T-helper 17 cell (primary cell): ENCODE measurements at regions not wholly inside any gene's neighbourhood (a gene's known extent, or its start where the extent isn't known, plus 50 kb on each side); places are given as distances from the start of the nearest gene placed in this dataset.

Experiments used
- ATAC-seq: fragments of 150-1000 bp; cut with Tn5 transposase; 2 replicates; pipeline ENCODE4 v1.10.0; 2021; ENCODE audit warnings: mild to moderate bottlenecking, moderate library complexity
- DNase-seq, 3 donors: peaks; one replicate each; pipeline versions ENCODE4 v3.0.0 to v3.0.0-alpha.2; 2020 to 2021
- H3K9me3 ChIP-seq: one replicate; pipeline ENCODE4 v1.7.0; 2013; ENCODE audit warnings: low read length, mild to moderate bottlenecking; ENCODE audit not compliant: control insufficient read depth, poor library complexity, severe bottlenecking
- H3K27ac Mint-ChIP-seq: one replicate; pipeline ENCODE4 v1.8.0; 2022; ENCODE audit warnings: mild to moderate bottlenecking, moderate library complexity, mixed read lengths
- H3K27me3 Mint-ChIP-seq: one replicate; pipeline ENCODE4 v1.8.0; 2022; ENCODE audit warnings: mixed read lengths
- H3K36me3 Mint-ChIP-seq: one replicate; pipeline ENCODE4 v1.8.0; 2022; ENCODE audit warnings: low read depth, mixed read lengths
- H3K4me1 Mint-ChIP-seq: one replicate; pipeline ENCODE4 v1.8.0; 2022; ENCODE audit warnings: mild to moderate bottlenecking, mixed read lengths
- H3K4me3 Mint-ChIP-seq: one replicate; pipeline ENCODE4 v1.8.0; 2022; ENCODE audit warnings: mild to moderate bottlenecking, moderate library complexity, mixed read lengths

GRCh38 chr9:18036422-18037187 lies 437.3 kb upstream of the ADAMTSL1 start:
- Mint-ChIP-seq H3K27me3 (no peaks in the 10 kb centered on the region), H3K36me3 (no peaks in the 10 kb centered on the region), H3K4me3 (no peak overlapping the region), H3K4me1 (no peaks in the 10 kb centered on the region), H3K27ac (no peak overlapping the region)
- no peak for ATAC-seq
- DNase-seq: no peak
- H3K9me3 ChIP-seq: no peaks in the 10 kb centered on the region

GRCh38 chr9:18037981-18038380 lies 436.0 kb upstream of the ADAMTSL1 start:
- H3K27ac Mint-ChIP-seq: no peak overlapping the region
- no peak for ATAC-seq
- H3K4me3 Mint-ChIP-seq: no peak overlapping the region
- H3K36me3 Mint-ChIP-seq: no peaks in the 10 kb centered on the region
- no peaks in the 10 kb centered on the region for H3K27me3 Mint-ChIP-seq
- H3K9me3 ChIP-seq: no peaks in the 10 kb centered on the region
- no peak for DNase-seq
- H3K4me1 Mint-ChIP-seq: no peaks in the 10 kb centered on the region

DNA sequence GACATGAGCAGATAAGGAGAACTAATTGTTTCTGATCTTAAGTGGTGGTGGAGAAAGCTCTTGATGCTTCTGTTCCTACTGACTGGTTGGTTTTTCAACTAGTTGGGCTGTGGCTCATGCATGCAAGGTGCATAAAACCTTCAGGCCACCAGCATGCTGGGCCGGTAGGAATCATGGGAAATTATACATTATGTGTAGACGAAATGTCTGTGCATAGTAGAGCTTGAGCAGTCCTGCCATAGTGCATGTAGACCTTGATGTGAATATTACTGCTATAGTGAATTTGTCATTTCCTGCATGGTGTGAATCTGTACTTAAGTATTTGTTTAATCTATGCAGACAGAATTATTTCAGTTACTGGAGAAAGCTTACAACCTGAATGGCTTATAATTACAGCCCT lies 433.6 kb upstream of the ADAMTSL1 start:
- H3K9me3 ChIP-seq: no peaks in the 10 kb centered on the region
- Mint-ChIP-seq H3K27me3 (no peaks in the 10 kb centered on the region), H3K36me3 (no peaks in the 10 kb centered on the region), H3K27ac (no peak overlapping the region), H3K4me3 (no peak overlapping the region), H3K4me1 (no peaks in the 10 kb centered on the region)
- no peak for ATAC-seq
- no peak for DNase-seq

DNA sequence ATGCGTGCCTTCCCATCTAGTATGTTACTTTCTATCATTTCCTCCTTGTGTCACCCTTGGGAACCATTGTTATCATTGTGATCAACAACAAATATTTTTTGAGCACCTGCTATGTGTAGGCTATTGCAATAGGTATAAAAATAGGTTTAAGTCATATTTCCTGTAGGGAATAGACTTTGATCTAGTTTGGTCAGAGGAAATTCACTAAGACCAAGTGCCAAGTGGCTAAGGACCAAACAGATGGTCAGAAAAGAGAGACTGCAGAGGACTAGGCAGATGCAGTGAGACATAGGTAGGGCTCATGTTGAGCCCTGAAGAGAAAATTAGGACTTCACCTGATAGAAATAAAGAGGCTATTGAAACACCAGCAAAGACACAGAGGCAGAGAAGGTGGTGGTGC lies 430.0 kb upstream of the ADAMTSL1 start:
- no peaks in the 10 kb centered on the region for H3K36me3 Mint-ChIP-seq
- ATAC-seq (no peak), DNase-seq (no peak)
- H3K27ac Mint-ChIP-seq: no peak overlapping the region
- H3K4me3 Mint-ChIP-seq: no peak overlapping the region
- no peaks in the 10 kb centered on the region for H3K9me3 ChIP-seq
- no peaks in the 10 kb centered on the region for H3K4me1 Mint-ChIP-seq
- no peaks in the 10 kb centered on the region for H3K27me3 Mint-ChIP-seq

DNA sequence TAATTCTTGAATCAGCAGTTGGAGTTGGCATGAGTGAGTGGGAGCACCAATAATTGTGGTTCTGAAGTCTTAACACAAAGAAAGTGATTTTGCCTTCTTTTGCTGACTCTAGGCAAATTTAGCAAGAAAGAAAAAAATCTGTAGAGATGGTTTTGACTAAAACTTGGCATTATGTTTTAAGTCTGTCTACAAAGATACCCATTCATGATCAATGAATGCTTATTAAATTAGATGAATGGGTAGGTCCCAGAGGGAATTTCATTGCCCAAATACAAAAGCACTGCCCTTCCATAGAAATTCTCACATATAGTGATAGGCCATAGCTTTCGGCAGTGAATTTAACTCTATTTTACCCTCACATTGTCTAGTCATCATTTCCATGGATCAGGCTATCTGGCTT lies 428.6 kb upstream of the ADAMTSL1 start:
- no peaks in the 10 kb centered on the region for H3K4me1 Mint-ChIP-seq
- ATAC-seq (no peak), DNase-seq (no peak)
- no peak overlapping the region for H3K27ac Mint-ChIP-seq
- no peak overlapping the region for H3K4me3 Mint-ChIP-seq
- H3K36me3 Mint-ChIP-seq: no peaks in the 10 kb centered on the region
- H3K9me3 ChIP-seq: no peaks in the 10 kb centered on the region
- no peaks in the 10 kb centered on the region for H3K27me3 Mint-ChIP-seq

GRCh38 chr9:18046068-18046467 lies 427.9 kb upstream of the ADAMTSL1 start:
- no peak for ATAC-seq
- no peaks in the 10 kb centered on the region for H3K4me1 Mint-ChIP-seq
- no peaks in the 10 kb centered on the region for H3K36me3 Mint-ChIP-seq

GRCh38 chr9:18051638-18052037 lies 422.3 kb upstream of the ADAMTSL1 start:
- Mint-ChIP-seq H3K27me3 (no peaks in the 10 kb centered on the region), H3K27ac (no peak overlapping the region), H3K4me3 (no peak overlapping the region), H3K4me1 (no peaks in the 10 kb centered on the region), H3K36me3 (no peaks in the 10 kb centered on the region)
- ATAC-seq: no peak
- DNase-seq: no peak
- H3K9me3 ChIP-seq: no peaks in the 10 kb centered on the region

More at GRCh38 chr9:18046068-18046467, 427.9 kb upstream of the ADAMTSL1 start:
- no peak overlapping the region for H3K4me3 Mint-ChIP-seq
- H3K9me3 ChIP-seq: no peaks in the 10 kb centered on the region
- H3K27ac Mint-ChIP-seq: no peak overlapping the region
- H3K27me3 Mint-ChIP-seq: no peaks in the 10 kb centered on the region
- no peak for DNase-seq

GRCh38 chr9:18052060-18052459 lies 421.9 kb upstream of the ADAMTSL1 start:
- DNase-seq: no peak
- Mint-ChIP-seq H3K27ac (no peak overlapping the region), H3K4me1 (no peaks in the 10 kb centered on the region), H3K36me3 (no peaks in the 10 kb centered on the region), H3K27me3 (no peaks in the 10 kb centered on the region), H3K4me3 (no peak overlapping the region)
- H3K9me3 ChIP-seq: no peaks in the 10 kb centered on the region
- ATAC-seq: no peak

- no peak overlapping the region for H3K27ac Mint-ChIP-seq
- no peaks in the 10 kb centered on the region for H3K27me3 Mint-ChIP-seq
- no peaks in the 10 kb centered on the region for H3K4me1 Mint-ChIP-seq
- no peaks in the 10 kb centered on the region for H3K9me3 ChIP-seq
- H3K36me3 Mint-ChIP-seq: no peaks in the 10 kb centered on the region
- ATAC-seq (no peak), DNase-seq (no peak)
- no peak overlapping the region for H3K4me3 Mint-ChIP-seq
Observed at GRCh38 chr9:18056269-18056992, 417.5 kb upstream of the ADAMTSL1 start.

DNA sequence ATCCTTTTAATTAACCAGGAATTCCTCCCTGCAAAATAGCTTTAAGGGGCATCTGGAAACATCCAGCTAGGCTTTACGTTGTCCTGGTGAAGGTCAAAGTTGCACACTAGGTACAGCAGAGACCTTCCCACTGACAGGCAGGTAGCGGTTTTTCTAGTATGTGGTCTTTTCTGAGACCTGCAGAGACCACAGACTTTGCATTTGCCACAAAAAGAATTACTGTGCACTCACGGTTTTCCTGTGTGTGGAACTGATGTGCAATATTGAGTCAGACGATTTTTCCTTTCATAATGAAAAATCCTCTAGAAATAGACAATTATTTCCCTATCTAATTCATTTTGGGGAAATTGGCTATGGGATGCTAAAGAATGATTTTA lies 417.0 kb upstream of the ADAMTSL1 start:
- ATAC-seq: no peak
- no peaks in the 10 kb centered on the region for H3K36me3 Mint-ChIP-seq
- no peaks in the 10 kb centered on the region for H3K4me1 Mint-ChIP-seq
- no peak for DNase-seq
- no peak overlapping the region for H3K27ac Mint-ChIP-seq
- H3K9me3 ChIP-seq: no peaks in the 10 kb centered on the region
- no peak overlapping the region for H3K4me3 Mint-ChIP-seq
- no peaks in the 10 kb centered on the region for H3K27me3 Mint-ChIP-seq

GRCh38 chr9:18058564-18059442 lies 415.1 kb upstream of the ADAMTSL1 start:
- H3K27ac Mint-ChIP-seq: no peak overlapping the region
- DNase-seq (no peak), ATAC-seq (no peak)
- no peaks in the 10 kb centered on the region for H3K9me3 ChIP-seq
- no peaks in the 10 kb centered on the region for H3K36me3 Mint-ChIP-seq
- no peaks in the 10 kb centered on the region for H3K27me3 Mint-ChIP-seq
- no peak overlapping the region for H3K4me3 Mint-ChIP-seq
- H3K4me1 Mint-ChIP-seq: no peaks in the 10 kb centered on the region

DNA sequence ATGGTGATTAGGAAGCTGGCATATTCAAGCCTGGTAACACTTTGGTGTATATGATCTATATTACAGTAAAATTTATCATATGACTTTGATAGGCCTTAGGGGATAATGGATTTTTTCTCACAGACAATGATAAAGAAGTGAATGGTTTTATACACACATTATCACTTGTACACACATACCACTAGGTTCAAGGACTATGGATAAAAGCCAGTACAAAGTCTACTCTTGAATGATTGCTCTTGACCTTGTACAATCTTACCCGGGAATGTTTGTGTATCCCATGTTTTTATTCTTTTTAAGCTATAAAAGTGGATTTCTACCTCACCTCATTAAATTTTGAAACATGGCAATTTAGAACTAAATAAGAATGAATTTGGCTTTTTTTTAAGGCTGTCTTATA lies 414.5 kb upstream of the ADAMTSL1 start:
- ATAC-seq (no peak), DNase-seq (no peak)
- Mint-ChIP-seq H3K36me3 (no peaks in the 10 kb centered on the region), H3K4me1 (no peaks in the 10 kb centered on the region), H3K27me3 (no peaks in the 10 kb centered on the region), H3K27ac (no peak overlapping the region), H3K4me3 (no peak overlapping the region)
- H3K9me3 ChIP-seq: no peaks in the 10 kb centered on the region

DNA sequence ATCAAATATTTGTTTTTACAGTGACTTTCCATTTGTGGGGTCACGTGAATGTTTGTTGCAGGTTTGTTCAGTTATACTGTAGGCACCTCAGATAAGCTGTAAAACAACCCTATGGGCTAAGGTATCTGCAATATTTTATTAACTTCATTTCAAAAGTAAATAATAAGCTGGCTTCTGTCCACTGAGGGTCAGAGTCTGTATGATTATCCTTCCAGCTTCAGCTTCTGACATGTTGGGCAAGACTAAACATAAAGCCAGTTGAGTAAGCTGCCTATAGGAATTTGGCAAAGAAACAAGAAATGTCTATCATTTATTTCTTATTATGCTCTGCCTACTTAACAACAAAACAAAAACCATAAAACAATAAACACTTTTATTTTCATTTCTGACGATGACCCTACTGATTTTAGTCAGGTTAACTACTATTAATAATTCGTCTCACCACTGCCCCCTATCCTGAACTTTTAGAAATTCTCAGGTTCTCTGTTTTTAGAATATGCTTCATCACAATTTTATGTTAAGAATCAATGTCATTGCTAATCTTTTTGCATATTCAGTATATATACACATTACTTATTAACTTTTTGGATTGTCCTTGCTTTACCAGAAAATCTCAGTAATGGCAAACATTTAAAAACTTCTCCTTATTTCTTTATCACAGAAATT lies 413.6 kb upstream of the ADAMTSL1 start:
- DNase-seq: no peak
- Mint-ChIP-seq H3K4me3 (no peak overlapping the region), H3K27ac (no peak overlapping the region), H3K4me1 (no peaks in the 10 kb centered on the region), H3K27me3 (no peaks in the 10 kb centered on the region), H3K36me3 (no peaks in the 10 kb centered on the region)
- H3K9me3 ChIP-seq: no peaks in the 10 kb centered on the region
- no peak for ATAC-seq
